HEK293 (cell line): ENCODE measurements at regions not wholly inside any gene's neighbourhood (a gene's known extent, or its start where the extent isn't known, plus 50 kb on each side); places are given as distances from the start of the nearest gene placed in this dataset.

ENCODE experiments used
- CTCF ChIA-PET: fragments of 350-600 bp; formaldehyde crosslinking; extraction: SDS; loops from one replicate; lab custom pipeline; 2021; ENCODE audit warnings: antibody characterized with exemption; lab: Yijun Ruan, JAX
- POLR2A ChIA-PET: fragments of 300-600 bp; formaldehyde crosslinking; extraction: SDS; loops from one replicate; lab custom pipeline; 2020; ENCODE audit warnings: antibody characterized with exemption, inconsistent platforms; lab: Yijun Ruan, JAX
- H3K27ac ChIP-seq: fragments of 200-500 bp; sonication (Bioruptor generic); 2 replicates; pipeline ENCODE4 v1.5.1; 2014; ENCODE audit warnings: low read depth, low read length, control low read depth, inconsistent platforms; ENCODE audit errors: extremely low read depth
- H3K36me3 ChIP-seq, 2 experiments: fragments of 200-500 bp in 1 of 2; sonication (Bioruptor generic) in 1 of 2; 1 replicate in 1 of 2; 2 replicates in 1 of 2; pipeline ENCODE4 v1.5.1; 2014 to 2017; ENCODE audit warnings: inconsistent platforms in 2 of 2, low read length in 2 of 2; ENCODE audit not compliant: control insufficient read depth in 2 of 2, insufficient read depth in 1 of 2
- H3K4me1 ChIP-seq: fragments of 200-500 bp; sonication (Bioruptor generic); 2 replicates; pipeline ENCODE4 v1.5.1; 2014; ENCODE audit warnings: mild to moderate bottlenecking, low read length, inconsistent platforms; ENCODE audit not compliant: control insufficient read depth, insufficient read depth
- H3K4me3 ChIP-seq: 2 replicates; pipeline ENCODE4 v1.5.1; 2011; ENCODE audit warnings: low read depth, mild to moderate bottlenecking, control low read depth, low read length, moderate library complexity
- H3K9me3 ChIP-seq: fragments of 200-500 bp; sonication (Bioruptor generic); 2 replicates; pipeline ENCODE4 v1.5.1; 2014; ENCODE audit warnings: low read depth, low read length, inconsistent platforms; ENCODE audit not compliant: control insufficient read depth, insufficient read depth
- HOXC10 ChIP-seq: sonication (generic); formaldehyde crosslinking; IDR thresholded peaks from 2 replicates; pipeline ENCODE4 v1.8.1; 2023; ENCODE audit warnings: mild to moderate bottlenecking, missing genetic modification reagents
- IKZF3 ChIP-seq: fragments of 450-650 bp; IDR thresholded peaks from 2 replicates; pipeline ENCODE4 v1.5.0; 2018; ENCODE audit warnings: missing biosample characterization, mild to moderate bottlenecking, missing genetic modification characterization, moderate library complexity
- MZF1 ChIP-seq: fragments of 450-650 bp; formaldehyde crosslinking; IDR thresholded peaks from 2 replicates; pipeline ENCODE4 v1.5.1; 2017; ENCODE audit warnings: missing biosample characterization, missing genetic modification characterization, borderline replicate concordance
- ZNF174 ChIP-seq: fragments of 450-650 bp; formaldehyde crosslinking; IDR thresholded peaks from 2 replicates; pipeline ENCODE4 v1.5.0; 2017; ENCODE audit warnings: missing biosample characterization, mild to moderate bottlenecking, missing genetic modification characterization
- ZNF544 ChIP-seq: fragments of 450-650 bp; formaldehyde crosslinking; IDR thresholded peaks from 2 replicates; pipeline ENCODE4 v1.5.0; 2017; ENCODE audit warnings: missing biosample characterization, missing genetic modification characterization
- ZNF670 ChIP-seq: fragments of 450-650 bp; formaldehyde crosslinking; IDR thresholded peaks from 2 replicates; pipeline ENCODE4 v1.5.1; 2016; ENCODE audit warnings: missing biosample characterization, missing genetic modification characterization, low read depth
- TF ChIP-seq, protein P1 (sequence below): fragments of 450-650 bp; formaldehyde crosslinking; optimal IDR thresholded peaks from 2 replicates; pipeline ENCODE3; 2016; ENCODE audit warnings: missing biosample characterization, mild to moderate bottlenecking, missing genetic modification characterization

DNA sequence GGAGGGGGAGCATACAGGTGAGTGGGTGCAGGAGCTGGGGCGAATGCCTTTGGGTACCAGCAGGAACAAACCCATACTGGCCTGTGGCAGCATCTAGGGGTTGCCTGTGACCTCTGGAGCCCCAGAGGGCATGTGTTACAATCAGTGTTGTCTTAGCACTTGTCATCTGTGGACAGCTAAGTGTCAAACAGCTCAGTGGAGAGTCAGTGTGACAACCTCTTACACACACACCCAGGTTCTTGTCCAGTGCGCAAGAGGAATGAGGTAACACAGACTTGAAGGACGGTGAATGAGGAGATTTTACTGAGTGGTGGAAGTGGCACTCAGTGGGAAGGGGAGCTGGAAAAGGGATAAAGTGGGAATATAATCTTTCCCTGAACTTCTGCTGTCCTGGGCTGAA, 54.1 kb upstream of the DDIT4L start:
- POLR2A ChIA-PET = no interaction called here
- H3K36me3 ChIP-seq = no peaks in the 10 kb centered on the region
- no peaks in the 10 kb centered on the region for H3K9me3 ChIP-seq
- H3K4me3 ChIP-seq = no peak overlapping the region
- H3K4me1 ChIP-seq = no peaks in the 10 kb centered on the region
- H3K27ac ChIP-seq = no peak overlapping the region
- TF ChIP-seq ZNF174 (tag by site-specific recombination) (no peak), ZNF670 (tag by site-specific recombination) (no peak), MZF1 (no peak), HOXC10 (CRISPR knock-in tag) (no peak), IKZF3 (no peak), ZNF544 (tag by site-specific recombination) (no peak)
- TF ChIP-seq, protein P1, sequence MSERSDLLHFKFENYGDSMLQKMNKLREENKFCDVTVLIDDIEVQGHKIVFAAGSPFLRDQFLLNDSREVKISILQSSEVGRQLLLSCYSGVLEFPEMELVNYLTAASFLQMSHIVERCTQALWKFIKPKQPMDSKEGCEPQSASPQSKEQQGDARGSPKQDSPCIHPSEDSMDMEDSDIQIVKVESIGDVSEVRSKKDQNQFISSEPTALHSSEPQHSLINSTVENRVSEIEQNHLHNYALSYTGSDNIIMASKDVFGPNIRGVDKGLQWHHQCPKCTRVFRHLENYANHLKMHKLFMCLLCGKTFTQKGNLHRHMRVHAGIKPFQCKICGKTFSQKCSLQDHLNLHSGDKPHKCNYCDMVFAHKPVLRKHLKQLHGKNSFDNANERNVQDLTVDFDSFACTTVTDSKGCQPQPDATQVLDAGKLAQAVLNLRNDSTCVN (tag by site-specific recombination) = no peak
- CTCF ChIA-PET = no interaction called here
